ENCODE measurements at regions not wholly inside any gene's neighbourhood (a gene's known extent, or its start where the extent isn't known, plus 50 kb on each side); places are given as distances from the start of the nearest gene placed in this dataset.

GRCh38 chr12:107369679-107370078 is 276.3 kb upstream of the CRY1 start (continued):
- no peak for TF ChIP-seq DEAF1 (CRISPR knock-in tag; IDR thresholded peaks at IDR 0.05)
- no peak for TF ChIP-seq ZNF277 (CRISPR knock-in tag; IDR thresholded peaks at IDR 0.05; ENCODE audit: borderline replicate concordance)
- TF ChIP-seq NCOA1 (IDR thresholded peaks at IDR 0.05; ENCODE audit: low read depth) = no peak
- no peak for TF ChIP-seq PHF8 (IDR thresholded peaks at IDR 0.05; ENCODE audit: borderline replicate concordance, low read length)
- no peak for TF ChIP-seq RFX1 (IDR thresholded peaks at IDR 0.05)
- TF ChIP-seq HLTF (IDR thresholded peaks at IDR 0.05) = no peak
- no peak for TF ChIP-seq SREBF2 (CRISPR knock-in tag; IDR thresholded peaks at IDR 0.05)
- no peak for TF ChIP-seq CREB3L1 (IDR thresholded peaks at IDR 0.05; ENCODE audit: borderline replicate concordance, low read depth)
- no peak for TF ChIP-seq KDM5B (IDR thresholded peaks at IDR 0.05; ENCODE audit: insufficient replicate concordance, low read depth, low read length)
- no peak for TF ChIP-seq ZNF316 (IDR thresholded peaks at IDR 0.05)
- TF ChIP-seq RNF2 (IDR thresholded peaks at IDR 0.05) = no peak
- TF ChIP-seq ZNF77 (CRISPR knock-in tag; IDR thresholded peaks at IDR 0.05) = no peak
